ENCODE measurements at regions not wholly inside any gene's neighbourhood (a gene's known extent, or its start where the extent isn't known, plus 50 kb on each side); places are given as distances from the start of the nearest gene placed in this dataset.

DNA sequence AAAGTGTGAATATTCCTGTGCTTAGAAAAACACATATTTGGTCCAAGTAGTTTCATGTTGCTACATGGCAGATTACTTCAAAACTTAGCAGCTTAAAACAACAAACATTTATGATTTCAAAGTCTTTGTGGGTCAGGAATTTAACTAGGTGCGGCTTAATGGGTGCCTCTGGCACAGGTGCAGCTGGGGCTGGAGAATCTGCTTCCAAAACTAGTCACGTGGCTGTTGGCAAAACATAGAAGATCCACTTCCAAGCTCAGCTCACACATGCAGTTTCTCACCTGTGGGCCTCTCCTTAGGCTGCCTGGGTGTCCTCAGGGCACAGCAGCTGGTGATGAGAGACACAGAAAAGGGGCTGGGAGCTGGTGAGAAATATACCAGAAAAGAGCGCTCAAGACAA lies 263.4 kb downstream of the TTLL7 start:
- H3K4me3 ChIP-seq (ENCODE audit: low read depth, low read length) = no peak overlapping the region

DNA sequence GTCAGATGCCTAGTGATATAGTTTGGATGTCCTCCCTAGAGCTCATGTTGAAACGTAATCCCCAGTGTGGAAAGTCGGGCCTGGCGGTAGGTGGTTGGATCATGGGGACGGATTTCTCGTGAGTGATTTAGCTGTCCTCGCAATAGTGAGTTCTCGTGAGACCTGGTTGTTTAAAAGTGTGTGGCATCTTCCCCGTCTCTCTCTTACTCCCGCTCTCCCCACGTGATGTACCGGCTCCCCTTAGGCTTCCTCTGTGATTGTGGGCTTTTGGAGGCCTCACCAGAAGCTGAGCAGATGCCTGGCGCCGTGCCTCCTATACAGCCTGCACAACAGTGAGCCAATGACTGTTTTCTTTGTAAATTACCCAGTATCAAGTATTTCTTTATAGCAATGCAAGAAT lies 264.5 kb downstream of the TTLL7 start:
- H3K4me3 ChIP-seq (ENCODE audit: low read depth, low read length) = no peak overlapping the region

- no peak overlapping the region for H3K4me3 ChIP-seq (ENCODE audit: low read depth, low read length)
Measured at GRCh38 chr1:83725735-83726360, 273.1 kb downstream of the TTLL7 start.

GRCh38 chr1:83718338-83718737 lies 280.6 kb downstream of the TTLL7 start:
- no peak overlapping the region for H3K4me3 ChIP-seq (ENCODE audit: low read depth, low read length)

- H3K4me3 ChIP-seq (ENCODE audit: low read depth, low read length) = no peak overlapping the region
Measured at GRCh38 chr1:83717785-83718184, 281.1 kb downstream of the TTLL7 start.

DNA sequence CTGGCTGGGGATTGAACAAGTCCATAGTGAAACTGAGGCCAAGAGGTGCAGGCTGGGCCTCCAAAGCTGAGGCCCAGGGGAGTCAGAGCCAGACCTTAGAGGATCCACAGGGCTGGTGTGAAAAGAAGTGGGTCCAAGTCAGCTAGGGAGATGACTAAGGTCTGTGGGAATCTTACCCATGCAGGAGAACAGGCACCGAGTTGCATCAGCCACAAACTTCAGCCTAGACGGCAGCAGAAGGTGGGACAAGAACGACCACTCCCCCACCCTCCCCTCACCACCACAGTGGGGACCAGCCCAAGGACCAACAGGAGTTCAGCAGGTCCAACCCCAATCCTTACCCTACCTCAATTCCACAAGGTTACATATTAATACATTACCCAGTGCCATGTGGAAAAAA lies 282.3 kb downstream of the TTLL7 start:
- H3K4me3 ChIP-seq (ENCODE audit: low read depth, low read length) = no peak overlapping the region

GRCh38 chr1:83715550-83715949 lies 283.4 kb downstream of the TTLL7 start:
- no peak overlapping the region for H3K4me3 ChIP-seq (ENCODE audit: low read depth, low read length)

DNA sequence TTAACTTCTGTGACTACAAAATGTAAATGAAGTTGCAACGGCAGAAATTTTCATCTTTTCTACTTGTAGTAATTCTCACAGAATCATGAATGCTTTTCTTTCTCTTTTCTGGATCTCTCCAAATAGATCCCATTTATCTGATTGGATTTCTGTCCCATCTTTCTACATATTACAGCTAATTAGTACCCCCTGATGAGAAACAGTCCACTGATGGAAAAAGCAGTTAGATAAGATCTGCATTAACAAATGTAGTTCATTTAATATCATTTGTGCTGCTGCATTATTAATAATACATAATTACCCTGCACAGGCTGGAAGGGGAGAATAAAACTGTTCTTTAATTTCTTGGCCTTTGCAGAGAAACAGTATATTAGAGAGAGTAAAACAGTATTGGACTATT lies 289.3 kb downstream of the TTLL7 start:
- H3K4me3 ChIP-seq (ENCODE audit: low read depth, low read length) = no peak overlapping the region

DNA sequence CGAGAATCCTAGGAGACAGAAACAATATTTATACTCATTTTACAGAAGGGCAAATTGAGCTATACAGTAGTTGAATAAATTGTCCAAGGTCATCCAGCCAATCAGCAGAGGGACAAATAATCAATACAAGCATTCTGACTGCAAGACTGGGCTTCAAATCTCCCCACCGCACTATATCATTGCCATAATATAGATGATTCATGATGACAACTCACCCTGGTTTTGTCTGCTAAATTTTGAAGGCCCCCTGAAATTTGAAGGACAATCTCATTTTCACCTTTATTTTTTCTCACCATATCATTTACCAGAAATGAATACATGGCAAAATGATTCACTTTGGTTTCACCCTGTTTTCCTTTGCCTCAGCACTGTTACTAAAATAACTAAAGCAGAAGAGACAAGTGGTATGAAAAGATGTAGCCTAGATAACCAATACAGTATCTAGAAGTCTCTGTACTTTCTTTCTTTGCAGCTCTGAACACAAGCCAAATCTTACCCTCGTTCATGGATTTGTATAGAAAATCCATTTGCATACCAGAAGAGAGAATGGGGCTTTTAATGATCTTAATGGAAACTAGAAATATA lies 292.5 kb downstream of the TTLL7 start:
- no peak overlapping the region for H3K4me3 ChIP-seq (ENCODE audit: low read depth, low read length)

GRCh38 chr1:83705091-83705490 lies 293.8 kb downstream of the TTLL7 start:
- H3K4me3 ChIP-seq (ENCODE audit: low read depth, low read length) = no peak overlapping the region

DNA sequence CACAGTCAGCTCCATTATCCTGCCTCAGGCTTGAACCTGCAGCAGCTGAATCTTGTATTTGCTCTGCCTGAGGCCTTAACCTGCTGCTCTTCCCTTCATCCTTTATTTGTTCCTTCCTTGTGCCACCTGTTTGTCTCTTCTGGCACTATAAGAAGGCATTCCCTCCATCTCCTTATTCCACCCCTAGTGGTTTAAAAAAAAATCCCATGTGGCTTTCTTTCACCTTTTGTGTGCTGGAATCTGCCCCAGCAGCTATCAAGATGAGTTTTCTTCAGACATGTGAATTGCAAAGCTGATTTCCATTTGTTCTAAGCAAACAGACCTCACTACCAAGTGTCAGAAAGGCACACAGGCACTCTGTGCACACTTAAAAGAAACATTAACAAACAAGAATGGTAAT lies 294.6 kb downstream of the TTLL7 start:
- H3K4me3 ChIP-seq (ENCODE audit: low read depth, low read length) = no peak overlapping the region

DNA sequence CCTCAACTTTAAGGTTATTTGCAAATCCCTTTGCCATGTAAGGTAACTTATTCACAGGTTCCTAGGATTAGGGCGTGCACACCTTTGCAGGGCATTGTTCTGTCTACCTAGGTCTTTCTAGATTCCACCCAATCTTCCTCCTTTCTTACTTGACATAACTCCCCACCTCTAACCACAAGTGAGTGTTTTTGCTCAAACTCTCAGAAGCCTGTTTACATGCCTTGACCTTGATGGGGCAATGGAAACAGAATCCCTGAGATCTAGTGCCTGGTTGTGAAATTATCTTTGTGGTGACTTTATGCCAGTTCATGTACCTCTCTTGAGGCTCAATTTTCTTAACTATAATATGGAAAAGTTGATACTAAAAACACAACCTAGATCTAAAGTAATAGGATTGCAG lies 296.6 kb downstream of the TTLL7 start:
- no peak overlapping the region for H3K4me3 ChIP-seq (ENCODE audit: low read depth, low read length)

- no peak overlapping the region for H3K4me3 ChIP-seq (ENCODE audit: low read depth, low read length)
Measured at GRCh38 chr1:83701355-83701754, 297.6 kb downstream of the TTLL7 start.

DNA sequence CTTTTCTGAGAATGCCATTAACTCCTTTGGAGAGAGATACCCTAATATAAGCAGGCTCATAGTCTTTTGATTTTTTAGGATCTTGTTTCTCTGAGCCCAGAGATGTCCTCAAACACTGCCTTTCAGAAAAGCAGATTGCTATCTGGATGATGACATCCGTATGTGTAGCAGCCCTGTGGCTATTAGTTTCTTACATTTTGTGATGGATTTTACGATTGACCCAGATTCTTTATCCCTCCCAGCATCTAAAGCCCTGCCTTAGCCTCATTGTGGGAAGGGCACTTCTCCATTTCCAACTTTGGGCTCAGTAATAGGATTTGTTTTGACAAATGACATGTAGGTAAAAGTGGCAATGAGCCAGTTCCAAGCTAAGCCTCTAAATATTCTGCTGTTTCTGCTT lies 300.3 kb downstream of the TTLL7 start:
- no peak overlapping the region for H3K4me3 ChIP-seq (ENCODE audit: low read depth, low read length)

GRCh38 chr1:83697961-83698360 lies 301.0 kb downstream of the TTLL7 start:
- H3K4me3 ChIP-seq (ENCODE audit: low read depth, low read length) = no peak overlapping the region

DNA sequence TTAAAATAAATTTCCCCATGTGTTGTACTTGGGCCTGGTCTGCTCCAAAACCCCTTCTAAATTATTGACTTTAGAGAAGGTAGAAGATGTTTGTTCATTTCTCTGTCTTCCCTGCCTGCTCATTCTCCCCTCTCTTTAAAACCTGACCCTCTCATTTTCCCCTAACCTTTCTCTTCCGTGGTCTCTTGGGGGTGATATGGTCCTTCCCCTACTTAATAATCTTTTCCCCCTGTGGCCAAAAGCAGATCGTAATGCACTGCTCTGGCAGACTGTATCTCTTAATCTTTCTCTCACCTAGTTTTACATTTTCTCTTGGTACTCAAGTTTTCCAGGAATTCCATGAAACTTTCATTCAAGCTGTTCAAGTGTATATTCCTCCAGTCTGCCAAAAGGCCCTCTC lies 301.7 kb downstream of the TTLL7 start:
- H3K4me3 ChIP-seq (ENCODE audit: low read depth, low read length) = no peak overlapping the region

GRCh38 chr1:83694449-83694848 lies 304.5 kb downstream of the TTLL7 start:
- H3K4me3 ChIP-seq (ENCODE audit: low read depth, low read length) = no peak overlapping the region

- H3K4me3 ChIP-seq (ENCODE audit: low read depth, low read length) = no peak overlapping the region
Measured at GRCh38 chr1:83693427-83694126, 305.4 kb downstream of the TTLL7 start.

DNA sequence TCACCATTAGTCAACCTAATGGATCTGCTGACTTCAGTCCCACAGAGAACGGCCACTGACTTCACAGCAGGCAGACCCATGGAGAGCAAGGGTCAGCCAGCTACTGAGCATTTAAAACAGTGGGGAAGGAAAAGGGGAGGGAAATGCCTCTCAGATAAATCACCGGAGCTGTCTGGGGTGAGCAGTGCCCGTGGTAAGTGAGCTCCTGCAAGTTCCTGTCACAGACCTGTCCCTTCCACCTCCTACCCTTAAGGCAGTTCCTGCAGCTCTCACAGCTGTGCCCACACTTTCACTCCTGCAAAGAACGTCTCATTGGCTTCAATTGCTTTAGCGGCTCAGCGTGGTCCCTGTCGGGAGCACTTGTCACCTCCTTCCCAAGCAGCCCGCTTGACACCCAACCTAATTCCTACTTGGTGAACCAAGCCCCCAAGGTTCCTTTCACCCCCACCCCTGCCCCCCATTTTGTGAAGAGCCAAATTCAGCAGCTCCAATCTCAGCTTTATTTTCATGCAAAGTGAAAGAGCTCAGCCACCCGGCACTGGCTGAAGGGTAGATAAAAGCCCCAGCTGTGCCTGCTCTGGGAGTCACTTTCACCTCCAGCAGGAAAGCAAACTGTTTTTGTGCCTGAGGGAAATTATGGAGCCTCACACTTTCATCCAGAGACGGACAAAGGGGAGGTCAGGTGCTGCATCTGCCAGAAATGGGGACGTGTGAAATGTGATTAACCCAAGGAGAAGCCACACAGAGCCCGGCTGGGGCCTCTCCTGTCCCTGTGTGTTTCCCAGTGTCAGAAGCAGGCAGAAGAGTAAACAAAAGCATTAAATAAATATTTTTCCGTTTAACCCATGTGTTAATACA lies 306.2 kb downstream of the TTLL7 start:
- no peak overlapping the region for H3K4me3 ChIP-seq (ENCODE audit: low read depth, low read length)

DNA sequence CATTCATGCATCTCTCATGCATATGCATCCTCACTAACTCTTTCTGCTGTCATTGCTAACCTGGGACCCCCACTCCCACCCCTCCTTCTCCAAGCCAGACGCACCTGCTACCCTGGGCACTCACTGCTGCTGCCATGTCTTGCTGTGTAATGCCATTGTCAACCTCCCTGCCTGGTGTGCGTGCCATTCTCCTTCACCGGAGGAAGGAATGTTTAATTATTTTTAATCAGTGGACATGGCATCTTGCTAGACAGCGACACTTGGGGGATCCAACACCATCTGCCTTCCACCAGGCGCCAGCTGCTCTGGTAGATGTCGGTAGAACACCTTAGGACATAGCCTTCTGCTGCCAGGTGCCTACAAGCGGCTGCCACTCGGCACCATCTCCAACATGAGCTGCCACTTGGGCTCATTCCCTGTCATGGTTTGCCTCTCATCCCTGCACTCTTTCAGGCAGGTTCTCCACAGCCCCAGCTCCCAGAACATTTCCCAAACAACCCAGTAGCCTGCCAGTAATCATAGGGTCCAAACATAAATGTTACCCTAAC lies 306.9 kb downstream of the TTLL7 start:
- no peak overlapping the region for H3K4me3 ChIP-seq (ENCODE audit: low read depth, low read length)
